CD4-positive, alpha-beta T cell (primary cell): ENCODE measurements at regions not wholly inside any gene's neighbourhood (a gene's known extent, or its start where the extent isn't known, plus 50 kb on each side); places are given as distances from the start of the nearest gene placed in this dataset.

ENCODE experiments used
- ATAC-seq: fragments of 200-7000 bp; cut with Tn5 transposase; one replicate; pipeline ENCODE4 v1.10.0; 2022; ENCODE audit warnings: mild to moderate bottlenecking; ENCODE audit not compliant: poor library complexity
- CTCF ChIA-PET: fragments of 350-600 bp; sonication (Branson Sonifier 250); formaldehyde crosslinking; loops from one replicate; lab custom pipeline; 2021; ENCODE audit warnings: antibody characterized with exemption, inconsistent platforms; lab: Charles Lee
- POLR2A ChIA-PET: fragments of 350-600 bp; sonication (Branson Sonifier 250); formaldehyde crosslinking; loops from one replicate; lab custom pipeline; 2021; ENCODE audit warnings: antibody characterized with exemption, inconsistent platforms; lab: Charles Lee
- DNase-seq, 14 experiments: peaks; one replicate each; pipeline ENCODE4 v3.0.0-alpha.2; 2013 to 2020; ENCODE audit warnings: mixed read lengths in 2 of 14
- H3K27ac ChIP-seq, 2 donors: one replicate each; pipeline versions ENCODE4 v1.5.1 to v1.7.0; 2013; ENCODE audit warnings: low read length in 2 of 2, low read depth in 1 of 2, mild to moderate bottlenecking in 1 of 2
- H3K27me3 ChIP-seq, 2 experiments: 1 replicate in 1 of 2; 2 replicates in 1 of 2; pipeline versions ENCODE4 v1.6.1 to v1.7.0; 2013; ENCODE audit warnings: low read length in 2 of 2, control low read depth in 1 of 2, mild to moderate bottlenecking in 1 of 2, moderate library complexity in 1 of 2; ENCODE audit not compliant: insufficient read depth in 2 of 2, control insufficient read depth in 1 of 2
- H3K36me3 ChIP-seq: one replicate; pipeline ENCODE4 v1.6.1; 2013; ENCODE audit warnings: low read length, control low read depth; ENCODE audit not compliant: insufficient read depth
- H3K4me1 ChIP-seq: one replicate; pipeline ENCODE4 v1.6.1; 2013; ENCODE audit warnings: low read length, control low read depth; ENCODE audit not compliant: insufficient read depth
- H3K4me3 ChIP-seq: one replicate; pipeline ENCODE4 v1.5.1; 2013; ENCODE audit warnings: mild to moderate bottlenecking, low read length, moderate library complexity
- H3K9me3 ChIP-seq, 2 experiments: 1 replicate in 1 of 2; 2 replicates in 1 of 2; pipeline versions ENCODE4 v1.6.1 to v1.7.0; 2013; ENCODE audit warnings: low read length in 2 of 2, mild to moderate bottlenecking in 2 of 2, control low read depth in 1 of 2, moderate library complexity in 1 of 2; ENCODE audit not compliant: control insufficient read depth in 1 of 2, insufficient read depth in 1 of 2
- H3K27ac Mint-ChIP-seq: one replicate; pipeline ENCODE4 v1.8.0; 2020; ENCODE audit warnings: mixed read lengths
- H3K27me3 Mint-ChIP-seq: one replicate; pipeline ENCODE4 v1.8.0; 2021; ENCODE audit warnings: mixed read lengths
- H3K36me3 Mint-ChIP-seq: one replicate; pipeline ENCODE4 v1.8.0; 2021; ENCODE audit warnings: low read depth, mixed read lengths
- H3K4me1 Mint-ChIP-seq: one replicate; pipeline ENCODE4 v1.8.0; 2021; ENCODE audit warnings: low read depth, mixed read lengths
- H3K4me3 Mint-ChIP-seq: one replicate; pipeline ENCODE4 v1.8.0; 2020; ENCODE audit warnings: mild to moderate bottlenecking, mixed read lengths
- H3K9me3 Mint-ChIP-seq: one replicate; pipeline ENCODE4 v1.8.0; 2020; ENCODE audit warnings: mixed read lengths
- CTCF ChIP-seq: fragments of 200-600 bp; IDR thresholded peaks from one replicate; pipeline ENCODE4 v1.8.0; 2022; ENCODE audit warnings: antibody characterized with exemption, mild to moderate bottlenecking
- intact Hi-C, 2 experiments: fragments of 100-400 bp; cut with DNase I in 1 of 2; cut with micrococcal nuclease in 1 of 2; formaldehyde crosslinking; loops; one replicate each; pipeline versions ENCODE4 v1.15.1 to v1.9.0; 2023 to 2025; cut with DNase I, micrococcal nuclease

DNA sequence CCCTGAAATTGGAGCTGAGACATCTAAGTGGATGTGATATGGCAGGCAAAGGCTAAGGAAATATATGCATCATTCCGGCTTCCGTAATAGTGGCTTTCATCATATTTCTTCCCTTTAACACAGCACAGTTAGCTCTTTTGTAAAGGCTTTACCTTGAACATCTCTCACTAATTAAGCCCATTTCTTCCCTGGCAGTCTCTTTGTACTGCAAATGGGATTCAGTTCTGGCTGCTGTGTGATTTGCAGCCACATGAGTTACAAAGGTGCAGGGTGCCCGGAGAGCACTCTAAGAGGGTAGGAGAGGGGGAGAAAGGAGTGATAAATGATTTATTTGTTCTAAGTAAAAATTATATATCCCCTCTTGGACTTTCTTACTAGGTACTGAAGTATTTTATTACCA lies 232.1 kb upstream of the CCDC196 start:
- Histone ChIP-seq H3K4me1 (no peaks in the 10 kb centered on the region), H3K27me3 (no peaks in the 10 kb centered on the region), H3K36me3 (no peaks in the 10 kb centered on the region), H3K4me3 (no peak overlapping the region), H3K9me3 (no peaks in the 10 kb centered on the region), H3K27ac (no peak overlapping the region)
- DNase-seq (no peak), ATAC-seq (no peak)
- H3K36me3 Mint-ChIP-seq: no peaks in the 10 kb centered on the region
- no peak overlapping the region for H3K4me3 Mint-ChIP-seq
- H3K27ac Mint-ChIP-seq: no peak overlapping the region
- H3K27me3 Mint-ChIP-seq: peaks cover 8% of the 10 kb centered on the region
- H3K9me3 Mint-ChIP-seq: no peaks in the 10 kb centered on the region
- H3K4me1 Mint-ChIP-seq: no peaks in the 10 kb centered on the region
- ChIA-PET CTCF (no interaction called here), POLR2A (no interaction called here)
- TF ChIP-seq CTCF: no peak
- intact Hi-C loops: no loop called here

DNA sequence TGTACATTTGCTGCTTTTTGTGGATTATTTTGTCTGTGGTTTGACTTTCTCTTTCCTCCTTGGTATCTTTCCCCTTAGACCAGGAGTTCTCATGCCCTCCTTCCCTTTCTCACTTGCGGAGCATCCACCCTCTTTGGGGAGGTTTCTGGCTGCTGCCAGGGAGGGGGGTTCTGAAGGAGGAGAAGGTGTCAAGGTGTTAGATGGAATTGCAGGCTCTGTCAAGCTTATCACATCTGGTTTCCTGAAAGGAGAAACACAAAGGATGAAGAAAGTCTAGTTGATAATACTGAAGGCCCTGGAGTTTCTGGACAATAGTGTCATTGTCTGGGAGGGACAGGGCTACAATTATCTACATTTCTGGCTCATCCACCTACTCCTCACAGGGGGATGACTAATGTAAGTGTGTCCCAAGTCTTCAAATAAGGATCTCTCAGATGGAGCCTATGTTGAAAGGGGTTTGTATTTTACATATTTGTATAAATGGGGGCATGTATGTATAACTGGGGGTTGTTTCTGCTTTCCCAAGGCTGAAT lies 217.3 kb upstream of the CCDC196 start:
- no peak overlapping the region for H3K27ac Mint-ChIP-seq
- ChIA-PET POLR2A (no interaction called here), CTCF (no interaction called here)
- H3K9me3 Mint-ChIP-seq: no peaks in the 10 kb centered on the region
- DNase-seq (no peak), ATAC-seq (no peak)
- no peaks in the 10 kb centered on the region for H3K36me3 Mint-ChIP-seq
- H3K9me3 ChIP-seq: no peaks in the 10 kb centered on the region
- H3K4me1 ChIP-seq: no peaks in the 10 kb centered on the region
- peaks cover 16% of the 10 kb centered on the region for H3K27me3 Mint-ChIP-seq
- no peak overlapping the region for H3K27ac ChIP-seq
- no peaks in the 10 kb centered on the region for H3K36me3 ChIP-seq
- no peaks in the 10 kb centered on the region for H3K4me1 Mint-ChIP-seq
- no peak for TF ChIP-seq CTCF
- no peaks in the 10 kb centered on the region for H3K27me3 ChIP-seq
- no peak overlapping the region for H3K4me3 Mint-ChIP-seq
- intact Hi-C loops: no loop called here
- no peak overlapping the region for H3K4me3 ChIP-seq

GRCh38 chr14:66272221-66272620 lies 213.9 kb upstream of the CCDC196 start:
- Mint-ChIP-seq H3K36me3 (no peaks in the 10 kb centered on the region), H3K27me3 (peaks cover 11% of the 10 kb centered on the region), H3K9me3 (no peaks in the 10 kb centered on the region), H3K27ac (no peak overlapping the region), H3K4me1 (no peaks in the 10 kb centered on the region), H3K4me3 (no peak overlapping the region)
- no peaks in the 10 kb centered on the region for H3K36me3 ChIP-seq
- ATAC-seq (no peak), DNase-seq (no peak)
- intact Hi-C loops: no loop called here
- CTCF ChIA-PET: no interaction called here
- TF ChIP-seq CTCF: no peak
- H3K27ac ChIP-seq: no peak overlapping the region
- POLR2A ChIA-PET: no interaction called here
- no peak overlapping the region for H3K4me3 ChIP-seq
- H3K9me3 ChIP-seq: no peaks in the 10 kb centered on the region
- H3K4me1 ChIP-seq: no peaks in the 10 kb centered on the region
- H3K27me3 ChIP-seq: no peaks in the 10 kb centered on the region
